ENCODE measurements at regions not wholly inside any gene's neighbourhood (a gene's known extent, or its start where the extent isn't known, plus 50 kb on each side); places are given as distances from the start of the nearest gene placed in this dataset.

GRCh38 chr7:118580743-118581382 lies 356.4 kb downstream of the ANKRD7 start:
- no peak for DNase-seq (ENCODE audit: low read depth)
- TF ChIP-seq, protein P1, sequence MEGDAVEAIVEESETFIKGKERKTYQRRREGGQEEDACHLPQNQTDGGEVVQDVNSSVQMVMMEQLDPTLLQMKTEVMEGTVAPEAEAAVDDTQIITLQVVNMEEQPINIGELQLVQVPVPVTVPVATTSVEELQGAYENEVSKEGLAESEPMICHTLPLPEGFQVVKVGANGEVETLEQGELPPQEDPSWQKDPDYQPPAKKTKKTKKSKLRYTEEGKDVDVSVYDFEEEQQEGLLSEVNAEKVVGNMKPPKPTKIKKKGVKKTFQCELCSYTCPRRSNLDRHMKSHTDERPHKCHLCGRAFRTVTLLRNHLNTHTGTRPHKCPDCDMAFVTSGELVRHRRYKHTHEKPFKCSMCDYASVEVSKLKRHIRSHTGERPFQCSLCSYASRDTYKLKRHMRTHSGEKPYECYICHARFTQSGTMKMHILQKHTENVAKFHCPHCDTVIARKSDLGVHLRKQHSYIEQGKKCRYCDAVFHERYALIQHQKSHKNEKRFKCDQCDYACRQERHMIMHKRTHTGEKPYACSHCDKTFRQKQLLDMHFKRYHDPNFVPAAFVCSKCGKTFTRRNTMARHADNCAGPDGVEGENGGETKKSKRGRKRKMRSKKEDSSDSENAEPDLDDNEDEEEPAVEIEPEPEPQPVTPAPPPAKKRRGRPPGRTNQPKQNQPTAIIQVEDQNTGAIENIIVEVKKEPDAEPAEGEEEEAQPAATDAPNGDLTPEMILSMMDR (IDR thresholded peaks at IDR 0.05; ENCODE audit: low read depth, low read length, missing control alignments) = no peak
- no peak overlapping the region for H3K4me3 ChIP-seq (ENCODE audit: low read depth, low read length)

- TF ChIP-seq, protein P1 (IDR thresholded peaks at IDR 0.05; ENCODE audit: low read depth, low read length, missing control alignments) = no peak
- no peak for DNase-seq (ENCODE audit: low read depth)
- H3K4me3 ChIP-seq (ENCODE audit: low read depth, low read length) = no peak overlapping the region
Observed at GRCh38 chr7:118583641-118584040, 359.1 kb downstream of the ANKRD7 start.

DNA sequence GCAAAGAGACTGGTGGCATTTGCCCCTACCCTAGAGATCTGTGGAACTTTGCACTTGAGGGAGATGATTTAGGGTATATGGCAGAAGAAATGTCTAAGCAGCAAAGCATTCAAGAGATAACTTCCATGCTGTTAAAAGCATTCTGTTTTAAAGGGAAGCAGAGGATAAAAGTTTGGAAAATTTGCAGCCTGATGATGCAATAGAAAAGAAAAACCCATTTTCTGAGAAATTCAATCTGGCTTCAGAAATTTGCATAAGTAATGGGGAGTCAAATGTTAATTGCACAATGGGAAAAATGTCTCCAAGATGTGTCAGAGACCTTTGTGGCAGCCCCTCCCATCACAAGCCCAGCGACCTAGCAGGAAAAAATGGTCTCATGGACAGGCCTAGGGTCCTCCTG lies 361.7 kb downstream of the ANKRD7 start:
- DNase-seq (ENCODE audit: low read depth) = no peak
- TF ChIP-seq, protein P1 (IDR thresholded peaks at IDR 0.05; ENCODE audit: low read depth, low read length, missing control alignments) = no peak
- no peak overlapping the region for H3K4me3 ChIP-seq (ENCODE audit: low read depth, low read length)

DNA sequence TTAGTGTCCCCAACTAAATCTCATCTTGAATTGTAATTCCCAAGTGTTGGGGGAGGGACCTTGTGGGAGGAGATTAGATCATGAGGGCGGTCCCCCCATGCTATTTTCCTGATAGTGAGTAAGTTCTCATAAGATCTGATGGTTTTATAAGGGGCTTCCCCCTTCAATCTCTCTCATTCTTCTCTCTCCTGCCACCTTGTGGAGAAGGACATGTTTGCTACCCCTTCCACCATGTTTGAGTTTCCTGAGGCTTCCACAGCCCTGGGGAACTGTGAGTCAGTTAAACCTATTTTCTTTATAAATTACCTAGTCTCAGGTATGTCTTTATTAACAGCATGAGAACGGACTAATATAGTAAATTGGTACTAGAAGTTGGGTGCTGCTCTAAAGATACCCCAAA lies 365.6 kb downstream of the ANKRD7 start:
- no peak for DNase-seq (ENCODE audit: low read depth)
- H3K4me3 ChIP-seq (ENCODE audit: low read depth, low read length) = no peak overlapping the region

GRCh38 chr7:118602090-118602489 lies 377.6 kb downstream of the ANKRD7 start:
- no peak for DNase-seq (ENCODE audit: low read depth)
- no peak overlapping the region for H3K4me3 ChIP-seq (ENCODE audit: low read depth, low read length)
- TF ChIP-seq, protein P1 (IDR thresholded peaks at IDR 0.05; ENCODE audit: low read depth, low read length, missing control alignments) = no peak

More for the DNA sequence above, 365.6 kb downstream of the ANKRD7 start:
- TF ChIP-seq, protein P1 (IDR thresholded peaks at IDR 0.05; ENCODE audit: low read depth, low read length, missing control alignments) = peak; percentile 50

DNA sequence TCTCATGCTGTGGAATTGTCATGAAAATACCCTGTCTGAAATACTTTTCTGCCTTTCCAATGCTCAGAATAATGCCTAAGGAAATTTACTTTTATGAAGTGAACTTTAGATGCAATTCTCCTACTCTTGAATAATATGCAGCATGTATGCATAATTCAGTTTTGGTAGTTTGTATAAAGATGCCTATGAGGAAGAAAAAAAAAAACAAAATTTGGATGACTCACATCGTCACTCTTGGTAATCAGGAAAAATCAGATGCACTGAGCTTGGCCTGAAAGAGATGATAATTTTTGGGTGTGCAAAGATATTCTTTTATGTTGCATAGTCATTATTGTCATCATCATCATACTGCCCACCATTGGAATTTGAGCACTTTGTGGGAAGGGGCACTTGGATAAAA lies 382.1 kb downstream of the ANKRD7 start:
- H3K4me3 ChIP-seq (ENCODE audit: low read depth, low read length) = no peak overlapping the region
- DNase-seq (ENCODE audit: low read depth) = no peak
- TF ChIP-seq, protein P1 (IDR thresholded peaks at IDR 0.05; ENCODE audit: low read depth, low read length, missing control alignments) = no peak

GRCh38 chr7:118609207-118609606 lies 384.7 kb downstream of the ANKRD7 start:
- DNase-seq (ENCODE audit: low read depth) = no peak
- TF ChIP-seq, protein P1 (IDR thresholded peaks at IDR 0.05; ENCODE audit: low read depth, low read length, missing control alignments) = no peak
- no peak overlapping the region for H3K4me3 ChIP-seq (ENCODE audit: low read depth, low read length)

Measured in GM12864 (cell line).